HG03439 (cell line): ENCODE measurements at regions not wholly inside any gene's neighbourhood (a gene's known extent, or its start where the extent isn't known, plus 50 kb on each side); places are given as distances from the start of the nearest gene placed in this dataset.
"Not testable (repeated sequence)": the region's sequence is repeated elsewhere in the genome, so short reads cannot be mapped to it uniquely, and the experiment has no call there.

Experiments
- ATAC-seq: cut with Tn5 transposase; IDR thresholded peaks from one replicate; pipeline ENCODE4 v1.9.1; 2021; ENCODE audit warnings: mild to moderate bottlenecking, moderate library complexity; ENCODE audit not compliant: unreplicated experiment

- no peak for ATAC-seq
Observed at GRCh38 chr18:65671621-65672415, 79.0 kb upstream of the CDH7 start.

DNA sequence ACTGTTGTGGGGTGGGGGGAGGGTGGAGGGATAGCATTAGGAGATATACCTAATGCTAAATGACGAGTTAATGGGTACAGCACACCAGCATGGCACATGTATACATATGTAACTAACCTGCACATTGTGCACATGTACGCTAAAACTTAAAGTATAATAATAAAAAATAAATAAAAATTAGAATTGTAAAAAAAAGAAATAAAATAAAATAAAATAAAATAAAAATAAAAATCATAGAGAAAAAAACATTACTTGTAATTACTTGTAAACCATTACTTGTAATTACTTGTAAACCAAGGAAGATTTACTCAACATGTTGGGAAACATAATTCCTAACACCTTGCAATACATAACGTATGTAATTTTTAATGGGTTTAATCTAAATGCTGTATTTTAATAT lies 80.7 kb upstream of the CDH7 start:
- not testable (repeated sequence) for ATAC-seq

GRCh38 chr18:65661391-65661790 lies 89.4 kb upstream of the CDH7 start:
- ATAC-seq: no peak

DNA sequence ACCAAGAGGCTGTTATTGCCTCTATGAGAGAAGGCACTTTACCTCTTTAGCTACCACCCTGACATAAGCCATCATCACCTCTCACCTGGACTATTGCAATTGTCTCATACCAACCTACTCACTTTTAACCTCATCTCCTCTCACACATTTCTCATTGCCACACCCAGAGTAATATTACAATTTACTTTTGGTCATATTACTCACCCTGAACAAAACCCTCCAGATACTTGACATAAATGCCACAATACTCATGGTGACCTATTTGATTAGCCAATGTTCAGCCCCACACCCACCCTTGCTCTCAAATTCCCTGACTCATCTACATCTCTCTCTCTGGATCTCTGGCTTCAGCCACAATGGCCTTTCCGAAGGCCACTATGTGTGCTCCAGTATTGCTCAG lies 90.9 kb upstream of the CDH7 start:
- ATAC-seq: no peak

DNA sequence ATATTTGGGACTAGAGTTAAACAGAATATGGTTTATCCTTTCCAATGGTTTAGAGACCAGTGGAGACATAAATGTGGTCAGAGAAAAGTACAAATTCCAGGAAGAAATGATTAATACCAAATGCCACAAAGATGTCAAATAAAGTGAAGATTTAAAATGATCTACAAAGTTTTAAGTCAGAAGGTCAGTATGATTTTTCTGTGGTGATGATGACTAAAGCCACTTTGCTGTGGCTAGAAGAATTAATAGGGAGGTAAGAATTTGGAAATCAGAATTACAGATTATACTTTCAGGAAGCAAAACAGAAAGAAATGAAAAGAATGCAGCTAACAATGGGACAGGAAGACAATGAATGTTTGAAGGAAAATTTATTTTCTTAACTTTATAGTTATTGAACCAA lies 91.5 kb upstream of the CDH7 start:
- ATAC-seq: no peak

DNA sequence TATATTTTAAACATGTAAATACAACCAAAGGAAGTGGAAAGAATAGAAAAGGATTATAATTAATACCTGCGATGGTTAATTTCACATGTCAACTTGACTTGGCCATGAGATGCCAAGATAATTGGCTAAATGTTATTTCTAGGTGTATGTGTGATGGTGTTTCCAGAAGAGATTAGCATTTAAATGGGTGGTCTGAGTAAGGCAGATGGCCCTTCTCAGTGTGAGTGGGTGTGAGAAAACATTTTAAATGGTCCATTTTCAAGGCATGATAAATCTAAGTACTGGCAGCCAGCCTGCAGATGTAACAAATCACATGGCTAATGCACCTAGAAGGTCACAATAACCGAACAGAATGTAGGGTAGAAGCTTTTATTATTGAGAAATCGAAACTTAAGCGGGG lies 99.6 kb upstream of the CDH7 start:
- ATAC-seq: no peak

DNA sequence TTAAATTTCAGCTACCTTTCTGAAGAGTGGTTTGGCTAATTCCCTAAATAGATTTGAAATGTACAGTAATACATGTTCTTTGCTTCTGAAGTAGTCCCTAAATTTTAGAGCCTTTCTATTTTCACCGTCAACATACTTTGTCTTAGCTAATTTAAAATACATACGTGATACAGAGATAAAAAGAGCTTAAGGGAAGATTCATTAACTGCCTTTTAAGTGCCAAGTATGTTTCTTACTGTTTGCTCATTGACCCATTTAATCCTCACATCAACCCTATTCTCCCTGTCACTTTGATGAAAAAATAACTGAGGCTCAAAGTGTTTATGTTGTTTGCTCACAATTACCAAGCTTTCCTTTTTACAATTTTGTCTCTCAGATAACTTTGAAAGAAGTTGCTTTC lies 118.6 kb upstream of the CDH7 start:
- ATAC-seq: no peak

- no peak for ATAC-seq
Observed at GRCh38 chr18:65631766-65632165, 119.0 kb upstream of the CDH7 start.

GRCh38 chr18:65628390-65628789 lies 122.4 kb upstream of the CDH7 start:
- no peak for ATAC-seq

- no peak for ATAC-seq
Observed at GRCh38 chr18:65623676-65624075, 127.1 kb upstream of the CDH7 start.

GRCh38 chr18:65622436-65622835 lies 128.4 kb upstream of the CDH7 start:
- no peak for ATAC-seq

DNA sequence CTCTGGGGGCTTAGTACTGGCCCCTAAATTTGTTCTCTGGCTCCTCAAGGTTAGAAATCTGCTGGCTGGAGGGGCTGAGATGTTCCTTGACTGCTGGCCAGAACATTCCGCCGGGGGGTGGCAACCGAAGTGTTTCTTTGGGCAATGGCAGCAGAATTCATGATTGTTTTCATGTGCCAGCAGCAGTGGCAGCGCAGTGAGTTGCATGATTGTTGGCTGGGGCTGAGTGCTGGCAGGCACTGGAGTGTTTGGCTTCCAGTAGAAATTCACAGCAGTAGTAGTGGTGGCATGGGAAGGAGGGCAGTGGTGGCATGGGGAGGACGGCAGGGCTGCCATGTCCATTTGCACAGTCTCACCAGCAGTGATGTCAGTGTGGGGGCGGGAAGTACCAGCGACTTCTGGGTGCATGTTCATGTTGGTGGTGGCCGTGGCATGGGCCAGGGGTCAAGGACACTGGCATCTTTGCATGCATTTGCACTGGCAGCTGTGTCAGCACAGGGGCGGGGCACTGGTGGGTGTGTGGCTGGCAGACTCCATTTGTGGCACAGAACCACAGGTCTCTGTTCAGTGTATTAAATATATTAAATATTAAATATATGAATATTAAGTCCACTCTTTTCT lies 130.6 kb upstream of the CDH7 start:
- ATAC-seq: no peak

DNA sequence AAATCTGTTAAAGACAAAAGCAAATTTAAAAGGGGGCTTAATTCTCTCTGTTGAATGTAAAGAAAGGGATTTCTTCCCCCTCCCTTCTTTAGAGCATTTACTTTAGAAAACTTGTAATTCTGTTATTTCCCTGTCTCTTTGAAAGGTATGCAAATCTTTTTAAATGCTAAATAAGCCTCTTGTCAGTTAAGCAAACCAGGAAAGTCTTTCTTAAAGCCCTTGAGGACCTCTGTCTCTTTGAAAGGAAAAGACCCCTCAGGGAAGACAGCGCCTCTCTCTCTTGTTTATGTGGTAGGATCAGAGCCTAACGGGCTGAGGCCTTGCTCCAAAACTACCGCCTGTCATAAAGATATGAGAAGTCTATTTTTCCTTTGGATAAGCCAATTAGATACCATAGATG lies 139.9 kb upstream of the CDH7 start:
- ATAC-seq: no peak

GRCh38 chr18:65608471-65608870 lies 142.3 kb upstream of the CDH7 start:
- no peak for ATAC-seq

DNA sequence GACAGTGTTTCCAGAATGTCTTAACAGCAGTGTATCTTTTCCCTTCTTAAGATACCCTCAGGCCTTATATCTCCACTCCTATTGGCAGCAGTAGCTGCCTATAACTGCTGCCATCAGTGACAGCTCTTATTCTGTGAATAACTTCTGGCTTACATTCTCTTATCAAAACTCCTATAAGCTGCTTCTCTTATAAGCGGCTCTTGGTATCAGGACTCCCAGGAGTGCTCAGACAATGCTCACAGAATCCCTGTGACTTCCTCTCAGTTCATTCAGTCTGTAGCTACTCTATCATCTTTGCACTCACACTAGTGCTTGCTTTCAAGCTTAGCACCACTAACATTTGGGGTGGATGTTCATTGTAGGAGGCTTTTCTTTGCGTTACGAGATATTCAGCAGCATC lies 143.7 kb upstream of the CDH7 start:
- no peak for ATAC-seq

- no peak for ATAC-seq
Observed at GRCh38 chr18:65606551-65607130, 144.2 kb upstream of the CDH7 start.

- not testable (repeated sequence) for ATAC-seq
Observed at GRCh38 chr18:65605352-65605751, 145.5 kb upstream of the CDH7 start.

DNA sequence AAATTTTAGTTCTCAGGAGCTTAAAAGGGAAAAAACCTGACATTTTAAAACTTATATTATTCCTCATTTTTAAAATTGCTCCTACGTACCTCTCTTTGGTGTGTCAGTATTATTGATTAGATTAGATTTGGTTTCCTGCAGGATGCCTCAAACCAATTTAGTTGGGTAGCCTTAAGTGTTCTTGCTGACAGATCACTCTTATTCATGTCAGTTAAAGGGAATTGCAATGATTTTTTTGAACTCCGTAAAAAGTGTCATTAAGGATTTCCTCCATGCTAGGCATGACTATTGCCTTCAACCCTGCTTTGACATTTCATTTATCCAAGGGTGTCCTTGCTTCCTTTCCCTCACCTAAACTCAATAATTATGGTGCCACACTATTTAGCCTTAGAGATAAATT lies 149.0 kb upstream of the CDH7 start:
- ATAC-seq: no peak

GRCh38 chr18:65592435-65592834 lies 158.4 kb upstream of the CDH7 start:
- no peak for ATAC-seq

DNA sequence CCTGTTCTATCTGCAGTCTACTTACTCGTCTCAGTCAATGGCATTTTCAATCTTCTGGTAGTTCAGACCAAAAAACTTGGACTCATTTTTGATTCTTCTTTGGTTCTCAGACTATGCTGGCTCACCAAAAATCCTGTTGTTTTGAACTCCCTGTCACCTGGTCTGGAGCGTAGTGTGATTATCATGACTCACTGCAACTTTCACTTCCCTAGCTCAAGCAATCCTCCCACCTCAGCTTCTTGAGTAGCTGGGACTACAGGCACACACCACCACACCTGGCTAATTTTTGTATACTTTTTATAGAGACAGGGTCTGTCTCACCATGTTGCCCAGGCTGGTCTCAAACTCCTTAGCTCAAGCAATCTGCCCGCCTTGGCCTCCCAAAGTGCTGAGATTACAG lies 163.3 kb upstream of the CDH7 start:
- no peak for ATAC-seq

DNA sequence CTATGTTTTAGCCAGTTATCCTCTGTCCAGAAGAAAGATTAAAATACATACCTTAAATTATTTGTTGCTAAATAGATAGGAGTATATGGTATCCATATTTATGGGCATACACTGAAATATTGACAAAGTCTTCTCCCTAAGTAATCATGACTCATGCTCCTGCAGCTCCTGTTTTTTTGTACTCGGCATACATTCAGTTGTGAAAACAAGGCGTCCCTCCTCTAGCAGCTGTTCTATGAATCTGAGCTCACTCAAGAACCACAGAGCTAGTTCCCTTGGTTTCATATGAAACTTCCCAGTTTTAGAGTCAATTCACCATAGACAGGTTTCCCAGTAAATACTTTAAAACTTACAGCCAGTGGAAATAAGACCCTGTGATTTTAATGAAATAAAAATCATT lies 168.7 kb upstream of the CDH7 start:
- ATAC-seq: not testable (repeated sequence)

DNA sequence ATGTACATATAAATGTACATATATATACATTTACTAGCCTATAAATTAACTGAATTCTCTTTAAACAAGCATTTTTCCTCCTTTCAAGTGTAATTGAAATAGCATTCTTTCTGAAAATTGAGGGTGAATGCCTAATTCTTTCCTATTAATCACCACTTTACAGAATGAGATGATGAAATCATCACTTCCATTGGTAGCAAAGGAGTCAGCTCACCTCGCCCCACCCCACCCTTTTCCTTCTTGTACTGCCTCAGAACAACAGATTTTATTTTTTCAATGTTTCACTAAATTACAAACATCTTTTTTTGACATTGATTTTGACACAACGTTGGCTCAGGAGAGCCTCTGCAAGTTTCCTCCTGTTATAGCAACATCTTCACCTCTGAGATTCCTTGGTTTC lies 181.9 kb upstream of the CDH7 start:
- no peak for ATAC-seq
